ENCODE measurements at regions not wholly inside any gene's neighbourhood (a gene's known extent, or its start where the extent isn't known, plus 50 kb on each side); places are given as distances from the start of the nearest gene placed in this dataset.

DNA sequence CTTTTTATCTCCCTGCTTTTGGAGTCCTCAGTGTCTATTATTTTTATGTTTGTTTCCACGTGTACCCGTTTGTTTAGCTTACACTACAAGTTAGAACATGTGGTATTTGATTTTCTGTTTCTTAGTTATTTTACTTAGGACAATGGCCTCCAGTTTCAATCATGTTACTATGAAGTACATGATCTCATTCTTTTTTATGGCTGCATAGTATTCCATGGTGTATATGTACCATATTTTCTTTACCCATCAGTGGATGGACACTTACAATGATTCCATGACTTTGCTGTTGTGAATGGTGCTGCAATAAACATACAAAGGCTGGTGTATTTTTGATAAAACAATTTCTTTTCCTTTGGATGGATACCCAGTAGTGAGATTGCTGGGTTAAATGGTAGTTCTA, 269.5 kb downstream of the HS3ST3A1 start:
- TF ChIP-seq, protein P1, sequence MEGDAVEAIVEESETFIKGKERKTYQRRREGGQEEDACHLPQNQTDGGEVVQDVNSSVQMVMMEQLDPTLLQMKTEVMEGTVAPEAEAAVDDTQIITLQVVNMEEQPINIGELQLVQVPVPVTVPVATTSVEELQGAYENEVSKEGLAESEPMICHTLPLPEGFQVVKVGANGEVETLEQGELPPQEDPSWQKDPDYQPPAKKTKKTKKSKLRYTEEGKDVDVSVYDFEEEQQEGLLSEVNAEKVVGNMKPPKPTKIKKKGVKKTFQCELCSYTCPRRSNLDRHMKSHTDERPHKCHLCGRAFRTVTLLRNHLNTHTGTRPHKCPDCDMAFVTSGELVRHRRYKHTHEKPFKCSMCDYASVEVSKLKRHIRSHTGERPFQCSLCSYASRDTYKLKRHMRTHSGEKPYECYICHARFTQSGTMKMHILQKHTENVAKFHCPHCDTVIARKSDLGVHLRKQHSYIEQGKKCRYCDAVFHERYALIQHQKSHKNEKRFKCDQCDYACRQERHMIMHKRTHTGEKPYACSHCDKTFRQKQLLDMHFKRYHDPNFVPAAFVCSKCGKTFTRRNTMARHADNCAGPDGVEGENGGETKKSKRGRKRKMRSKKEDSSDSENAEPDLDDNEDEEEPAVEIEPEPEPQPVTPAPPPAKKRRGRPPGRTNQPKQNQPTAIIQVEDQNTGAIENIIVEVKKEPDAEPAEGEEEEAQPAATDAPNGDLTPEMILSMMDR (IDR thresholded peaks at IDR 0.05): no peak
- TF ChIP-seq POLR2A (IDR thresholded peaks at IDR 0.05): no peak

Data from prostate gland (tissue), 2 donors.